ENCODE measurements at regions not wholly inside any gene's neighbourhood (a gene's known extent, or its start where the extent isn't known, plus 50 kb on each side); places are given as distances from the start of the nearest gene placed in this dataset.
A peak's percentile ranks its signal among the peaks of the same experiment; 100 is the strongest.

DNA sequence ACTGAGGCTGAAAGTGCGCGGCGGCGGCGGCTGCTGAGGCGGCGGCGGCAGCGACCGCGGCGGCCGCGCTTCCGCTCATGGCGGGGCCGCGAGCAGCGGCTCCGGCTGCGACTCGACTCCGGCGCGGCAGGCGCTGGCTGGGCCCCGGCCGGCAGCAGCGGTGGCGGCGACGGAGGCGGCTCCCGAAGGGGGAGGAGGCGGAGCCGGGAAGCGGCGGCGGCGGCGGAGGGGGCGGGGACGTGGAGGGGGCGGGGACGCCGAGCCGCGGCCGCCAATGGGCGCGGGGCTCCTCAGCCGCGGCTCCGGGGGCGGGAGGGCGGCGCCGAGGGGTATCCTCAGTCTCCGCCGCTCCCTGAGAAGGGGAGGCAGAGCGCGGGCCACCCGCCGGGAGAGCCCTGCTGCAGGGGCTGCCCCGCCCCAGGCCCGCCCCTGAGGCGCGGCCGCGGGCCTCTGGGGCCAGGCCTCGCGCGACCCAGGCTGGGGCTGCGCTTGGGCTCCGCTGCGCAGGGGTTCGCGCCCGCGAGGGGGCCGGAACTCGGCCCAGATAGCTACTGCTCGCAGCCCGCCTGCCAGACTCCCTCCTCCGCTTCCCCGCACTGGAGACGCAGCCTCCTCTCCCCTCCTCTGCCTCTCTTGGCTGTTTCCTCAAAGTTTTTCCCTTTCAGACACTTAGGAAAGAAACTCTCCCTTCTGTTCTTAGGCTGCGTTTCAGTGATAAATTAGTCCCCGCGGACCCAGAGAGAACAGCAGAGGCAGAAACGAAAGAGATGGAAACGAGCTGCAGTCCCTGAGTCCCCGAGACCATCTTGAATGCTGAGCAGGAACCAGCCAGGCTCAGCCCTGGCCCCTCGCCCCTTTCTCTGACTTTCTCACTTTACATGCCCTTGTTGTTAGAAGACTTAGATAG is 85.0 kb upstream of the MELK start:
- Histone ChIP-seq H3K4me1 (ENCODE audit: control insufficient read depth, insufficient read depth, low read length) (peaks cover 11% of the 10 kb centered on the region), H3K9me3 (replicated peaks; ENCODE audit: control insufficient read depth, insufficient read depth, low read length) (no peaks in the 10 kb centered on the region), H3K27ac (ENCODE audit: control insufficient read depth, insufficient read depth) (peak overlapping the region; percentile 99), H3K36me3 (ENCODE audit: control insufficient read depth in 2 of 2, insufficient read depth in 2 of 2, low read length in 1 of 2) (no peaks in the 10 kb centered on the region), H3K79me2 (ENCODE audit: control insufficient read depth, insufficient read depth, low read length) (peaks cover 47% of the 10 kb centered on the region), H4K20me1 (ENCODE audit: control insufficient read depth, insufficient read depth) (no peaks in the 10 kb centered on the region; the same call in 1 of the 2 replicates), H3K27me3 (replicated peaks in 1 of 2; ENCODE audit: control insufficient read depth in 2 of 2, insufficient read depth in 2 of 2, low read length in 1 of 2) (no peaks in the 10 kb centered on the region), H2AFZ (ENCODE audit: control insufficient read depth, low read depth, low read length) (peak overlapping the region; percentile 96), H3K4me2 (ENCODE audit: control insufficient read depth, insufficient read depth) (peak overlapping the region; percentile 72), H3K4me3 (peak overlapping the region; percentile 76), H3K9ac (ENCODE audit: control insufficient read depth, insufficient read depth, low read length) (peak overlapping the region; percentile 83)
- SMC1A ChIA-PET (ENCODE audit: uncharacterized antibody, unreplicated experiment): interaction anchor here (1.1 to 4.8 kb wide), 8 partner anchors 11 to 80 kb away, joined by 3 to 45 read pairs (median 7); no protein-coding TSS in a partner anchor
- in situ Hi-C loops (cut with MboI) (loop anchor here (5.0 kb wide), 1 partner anchor 65 kb away; no protein-coding TSS in a partner anchor), intact Hi-C loops (cut with micrococcal nuclease; ENCODE audit: unreplicated experiment) (loop anchor here (1.0 to 2.0 kb wide), 2 partner anchors 63 to 68 kb away; no protein-coding TSS in a partner anchor)
- FAIRE-seq (no peak), ATAC-seq (peak; percentile 95), DNase-seq (ENCODE audit: low read depth, low spot score) (peak; percentile 62)
- under 1% methylated on average over 55 of the region's 94 CpGs for WGBS (ENCODE audit: insufficient coverage, insufficient replicate concordance, low lambda C conversion rate, missing lambda C conversion rate)
- POLR2A ChIA-PET: interaction anchor here (0.5 to 6.0 kb wide), 11 partner anchors 9 to 80 kb away, joined by 3 to 41 read pairs (median 4); no protein-coding TSS in a partner anchor
- RAD21 ChIA-PET (ENCODE audit: unreplicated experiment): interaction anchor here (1.2 to 3.6 kb wide), 3 partner anchors 30 to 81 kb away, joined by 3 to 32 read pairs (median 18); no protein-coding TSS in a partner anchor
- BruUV-seq (replicated peaks): TSS peak; percentile 96
- CTCF ChIA-PET: interaction anchor here (0.8 to 4.2 kb wide), 6 partner anchors 12 to 298 kb away, joined by 3 to 33 read pairs (median 8); no protein-coding TSS in a partner anchor
- no peak for TF ChIP-seq SIX5 (IDR thresholded peaks at IDR 0.05; ENCODE audit: low read depth, low read length, severe bottlenecking)
- TF ChIP-seq, protein P1, sequence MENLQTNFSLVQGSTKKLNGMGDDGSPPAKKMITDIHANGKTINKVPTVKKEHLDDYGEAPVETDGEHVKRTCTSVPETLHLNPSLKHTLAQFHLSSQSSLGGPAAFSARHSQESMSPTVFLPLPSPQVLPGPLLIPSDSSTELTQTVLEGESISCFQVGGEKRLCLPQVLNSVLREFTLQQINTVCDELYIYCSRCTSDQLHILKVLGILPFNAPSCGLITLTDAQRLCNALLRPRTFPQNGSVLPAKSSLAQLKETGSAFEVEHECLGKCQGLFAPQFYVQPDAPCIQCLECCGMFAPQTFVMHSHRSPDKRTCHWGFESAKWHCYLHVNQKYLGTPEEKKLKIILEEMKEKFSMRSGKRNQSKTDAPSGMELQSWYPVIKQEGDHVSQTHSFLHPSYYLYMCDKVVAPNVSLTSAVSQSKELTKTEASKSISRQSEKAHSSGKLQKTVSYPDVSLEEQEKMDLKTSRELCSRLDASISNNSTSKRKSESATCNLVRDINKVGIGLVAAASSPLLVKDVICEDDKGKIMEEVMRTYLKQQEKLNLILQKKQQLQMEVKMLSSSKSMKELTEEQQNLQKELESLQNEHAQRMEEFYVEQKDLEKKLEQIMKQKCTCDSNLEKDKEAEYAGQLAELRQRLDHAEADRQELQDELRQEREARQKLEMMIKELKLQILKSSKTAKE (IDR thresholded peaks at IDR 0.05; ENCODE audit: low read depth, poor library complexity, severe bottlenecking): peak; percentile 22
- TF ChIP-seq, protein P2, sequence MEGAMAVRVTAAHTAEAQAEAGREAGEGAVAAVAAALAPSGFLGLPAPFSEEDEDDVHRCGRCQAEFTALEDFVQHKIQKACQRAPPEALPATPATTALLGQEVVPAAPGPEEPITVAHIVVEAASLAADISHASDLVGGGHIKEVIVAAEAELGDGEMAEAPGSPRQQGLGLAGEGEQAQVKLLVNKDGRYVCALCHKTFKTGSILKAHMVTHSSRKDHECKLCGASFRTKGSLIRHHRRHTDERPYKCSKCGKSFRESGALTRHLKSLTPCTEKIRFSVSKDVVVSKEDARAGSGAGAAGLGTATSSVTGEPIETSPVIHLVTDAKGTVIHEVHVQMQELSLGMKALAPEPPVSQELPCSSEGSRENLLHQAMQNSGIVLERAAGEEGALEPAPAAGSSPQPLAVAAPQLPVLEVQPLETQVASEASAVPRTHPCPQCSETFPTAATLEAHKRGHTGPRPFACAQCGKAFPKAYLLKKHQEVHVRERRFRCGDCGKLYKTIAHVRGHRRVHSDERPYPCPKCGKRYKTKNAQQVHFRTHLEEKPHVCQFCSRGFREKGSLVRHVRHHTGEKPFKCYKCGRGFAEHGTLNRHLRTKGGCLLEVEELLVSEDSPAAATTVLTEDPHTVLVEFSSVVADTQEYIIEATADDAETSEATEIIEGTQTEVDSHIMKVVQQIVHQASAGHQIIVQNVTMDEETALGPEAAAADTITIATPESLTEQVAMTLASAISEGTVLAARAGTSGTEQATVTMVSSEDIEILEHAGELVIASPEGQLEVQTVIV (IDR thresholded peaks at IDR 0.05; ENCODE audit: borderline replicate concordance, partially characterized antibody): no peak
- TF ChIP-seq, protein P3, sequence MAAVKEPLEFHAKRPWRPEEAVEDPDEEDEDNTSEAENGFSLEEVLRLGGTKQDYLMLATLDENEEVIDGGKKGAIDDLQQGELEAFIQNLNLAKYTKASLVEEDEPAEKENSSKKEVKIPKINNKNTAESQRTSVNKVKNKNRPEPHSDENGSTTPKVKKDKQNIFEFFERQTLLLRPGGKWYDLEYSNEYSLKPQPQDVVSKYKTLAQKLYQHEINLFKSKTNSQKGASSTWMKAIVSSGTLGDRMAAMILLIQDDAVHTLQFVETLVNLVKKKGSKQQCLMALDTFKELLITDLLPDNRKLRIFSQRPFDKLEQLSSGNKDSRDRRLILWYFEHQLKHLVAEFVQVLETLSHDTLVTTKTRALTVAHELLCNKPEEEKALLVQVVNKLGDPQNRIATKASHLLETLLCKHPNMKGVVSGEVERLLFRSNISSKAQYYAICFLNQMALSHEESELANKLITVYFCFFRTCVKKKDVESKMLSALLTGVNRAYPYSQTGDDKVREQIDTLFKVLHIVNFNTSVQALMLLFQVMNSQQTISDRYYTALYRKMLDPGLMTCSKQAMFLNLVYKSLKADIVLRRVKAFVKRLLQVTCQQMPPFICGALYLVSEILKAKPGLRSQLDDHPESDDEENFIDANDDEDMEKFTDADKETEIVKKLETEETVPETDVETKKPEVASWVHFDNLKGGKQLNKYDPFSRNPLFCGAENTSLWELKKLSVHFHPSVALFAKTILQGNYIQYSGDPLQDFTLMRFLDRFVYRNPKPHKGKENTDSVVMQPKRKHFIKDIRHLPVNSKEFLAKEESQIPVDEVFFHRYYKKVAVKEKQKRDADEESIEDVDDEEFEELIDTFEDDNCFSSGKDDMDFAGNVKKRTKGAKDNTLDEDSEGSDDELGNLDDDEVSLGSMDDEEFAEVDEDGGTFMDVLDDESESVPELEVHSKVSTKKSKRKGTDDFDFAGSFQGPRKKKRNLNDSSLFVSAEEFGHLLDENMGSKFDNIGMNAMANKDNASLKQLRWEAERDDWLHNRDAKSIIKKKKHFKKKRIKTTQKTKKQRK (IDR thresholded peaks at IDR 0.05; ENCODE audit: low read depth, low read length): no peak
- TF ChIP-seq ZNF622 (IDR thresholded peaks at IDR 0.05): no peak
- no peak for TF ChIP-seq CHD4 (IDR thresholded peaks at IDR 0.05)
- TF ChIP-seq, protein P4, sequence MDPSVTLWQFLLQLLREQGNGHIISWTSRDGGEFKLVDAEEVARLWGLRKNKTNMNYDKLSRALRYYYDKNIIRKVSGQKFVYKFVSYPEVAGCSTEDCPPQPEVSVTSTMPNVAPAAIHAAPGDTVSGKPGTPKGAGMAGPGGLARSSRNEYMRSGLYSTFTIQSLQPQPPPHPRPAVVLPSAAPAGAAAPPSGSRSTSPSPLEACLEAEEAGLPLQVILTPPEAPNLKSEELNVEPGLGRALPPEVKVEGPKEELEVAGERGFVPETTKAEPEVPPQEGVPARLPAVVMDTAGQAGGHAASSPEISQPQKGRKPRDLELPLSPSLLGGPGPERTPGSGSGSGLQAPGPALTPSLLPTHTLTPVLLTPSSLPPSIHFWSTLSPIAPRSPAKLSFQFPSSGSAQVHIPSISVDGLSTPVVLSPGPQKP (IDR thresholded peaks at IDR 0.05; ENCODE audit: low read depth, low read length): 0 out of 2 replicates have a peak, but pooled peaks have one; percentile 35
- TF ChIP-seq SMC3 (IDR thresholded peaks at IDR 0.05; ENCODE audit: borderline replicate concordance, low read length): peak; percentile 6; the same call in 1 of the 2 replicates
- TF ChIP-seq GABPA (IDR thresholded peaks at IDR 0.05; ENCODE audit: low read depth): no peak
- no peak for TF ChIP-seq ZZZ3 (IDR thresholded peaks at IDR 0.05; ENCODE audit: control insufficient read depth, insufficient read length, low read depth)
